DOHH2 (cell line): ENCODE measurements at regions not wholly inside any gene's neighbourhood (a gene's known extent, or its start where the extent isn't known, plus 50 kb on each side); places are given as distances from the start of the nearest gene placed in this dataset.

ENCODE experiments used
- H3F3A ChIP-seq: fragments of 200-600 bp; sonication (generic), shearing (Covaris generic); 2 replicates; pipeline ENCODE4 v1.6.0; 2016; ENCODE audit warnings: antibody characterized with exemption, mild to moderate bottlenecking; ENCODE audit not compliant: control insufficient read depth, insufficient read depth
- H3K27ac ChIP-seq: fragments of 200-600 bp; sonication (generic); 2 replicates; pipeline ENCODE4 v1.5.1; 2014; ENCODE audit warnings: low read depth, mild to moderate bottlenecking, low read length, moderate library complexity
- H3K27me3 ChIP-seq: fragments of 200-600 bp; sonication (generic); 2 replicates; pipeline ENCODE4 v1.6.1; 2014; ENCODE audit warnings: mild to moderate bottlenecking, low read length, mixed read lengths; ENCODE audit not compliant: control insufficient read depth
- H3K36me3 ChIP-seq: fragments of 200-600 bp; sonication (generic); 2 replicates; pipeline ENCODE4 v1.6.1; 2014; ENCODE audit warnings: mild to moderate bottlenecking, low read length, moderate library complexity, mixed read lengths; ENCODE audit not compliant: control insufficient read depth
- H3K4me1 ChIP-seq: fragments of 200-600 bp; sonication (generic); 2 replicates; pipeline ENCODE4 v1.6.1; 2014; ENCODE audit warnings: mild to moderate bottlenecking, low read length, mixed read lengths; ENCODE audit not compliant: control insufficient read depth
- H3K4me2 ChIP-seq: fragments of 200-600 bp; sonication (generic); 2 replicates; pipeline ENCODE4 v1.6.0; 2014; ENCODE audit warnings: mild to moderate bottlenecking, low read length, moderate library complexity
- H3K4me3 ChIP-seq: fragments of 200-600 bp; sonication (generic); 2 replicates; pipeline ENCODE4 v1.5.1; 2014; ENCODE audit warnings: mild to moderate bottlenecking, low read length, mixed read lengths
- H3K79me2 ChIP-seq: fragments of 200-600 bp; sonication (generic); 2 replicates; pipeline ENCODE4 v1.6.1; 2014; ENCODE audit warnings: mild to moderate bottlenecking, low read length, mixed read lengths; ENCODE audit not compliant: control insufficient read depth
- H3K9me2 ChIP-seq: fragments of 200-600 bp; sonication (generic); replicated peaks from 2 replicates; pipeline ENCODE4 v1.6.1; 2014; ENCODE audit warnings: mild to moderate bottlenecking, low read length, mixed read lengths; ENCODE audit not compliant: control insufficient read depth
- H3K9me3 ChIP-seq: fragments of 200-600 bp; sonication (generic); 2 replicates; pipeline ENCODE4 v1.6.1; 2014; ENCODE audit warnings: antibody characterized with exemption, low read length, mixed read lengths; ENCODE audit not compliant: control insufficient read depth, insufficient read depth
- H4K20me1 ChIP-seq: fragments of 200-600 bp; sonication (generic); 2 replicates; pipeline ENCODE4 v1.6.0; 2014; ENCODE audit warnings: low read depth, mild to moderate bottlenecking, antibody characterized with exemption, low read length, moderate library complexity; ENCODE audit not compliant: control insufficient read depth, insufficient read depth
- EZH2phosphoT487 ChIP-seq: fragments of 200-600 bp; sonication (generic); IDR thresholded peaks from 2 replicates; pipeline ENCODE4 v1.6.1; 2017; ENCODE audit warnings: borderline replicate concordance, mild to moderate bottlenecking, antibody characterized with exemption, low read length, moderate library complexity, mixed read lengths
- TF ChIP-seq, protein P1 (sequence below): fragments of 200-600 bp; sonication (generic); IDR thresholded peaks from one replicate; pipeline ENCODE4 v1.5.1; 2014; ENCODE audit warnings: antibody characterized with exemption, mild to moderate bottlenecking, low read depth, low read length; ENCODE audit not compliant: poor library complexity, severe bottlenecking

GRCh38 chr16:77662246-77662645 lies 60.1 kb upstream of the NUDT7 start:
- Histone ChIP-seq H3K9me3 (no peaks in the 10 kb centered on the region), H3K4me2 (no peak overlapping the region), H3K4me1 (no peaks in the 10 kb centered on the region), H3K9me2 (no peaks in the 10 kb centered on the region), H3K4me3 (no peak overlapping the region), H3K36me3 (no peaks in the 10 kb centered on the region), H4K20me1 (no peaks in the 10 kb centered on the region), H3F3A (no peaks in the 10 kb centered on the region), H3K27ac (no peak overlapping the region), H3K27me3 (no peaks in the 10 kb centered on the region), H3K79me2 (no peaks in the 10 kb centered on the region)
- TF ChIP-seq, protein P1, sequence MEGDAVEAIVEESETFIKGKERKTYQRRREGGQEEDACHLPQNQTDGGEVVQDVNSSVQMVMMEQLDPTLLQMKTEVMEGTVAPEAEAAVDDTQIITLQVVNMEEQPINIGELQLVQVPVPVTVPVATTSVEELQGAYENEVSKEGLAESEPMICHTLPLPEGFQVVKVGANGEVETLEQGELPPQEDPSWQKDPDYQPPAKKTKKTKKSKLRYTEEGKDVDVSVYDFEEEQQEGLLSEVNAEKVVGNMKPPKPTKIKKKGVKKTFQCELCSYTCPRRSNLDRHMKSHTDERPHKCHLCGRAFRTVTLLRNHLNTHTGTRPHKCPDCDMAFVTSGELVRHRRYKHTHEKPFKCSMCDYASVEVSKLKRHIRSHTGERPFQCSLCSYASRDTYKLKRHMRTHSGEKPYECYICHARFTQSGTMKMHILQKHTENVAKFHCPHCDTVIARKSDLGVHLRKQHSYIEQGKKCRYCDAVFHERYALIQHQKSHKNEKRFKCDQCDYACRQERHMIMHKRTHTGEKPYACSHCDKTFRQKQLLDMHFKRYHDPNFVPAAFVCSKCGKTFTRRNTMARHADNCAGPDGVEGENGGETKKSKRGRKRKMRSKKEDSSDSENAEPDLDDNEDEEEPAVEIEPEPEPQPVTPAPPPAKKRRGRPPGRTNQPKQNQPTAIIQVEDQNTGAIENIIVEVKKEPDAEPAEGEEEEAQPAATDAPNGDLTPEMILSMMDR: no peak
- TF ChIP-seq EZH2phosphoT487: no peak

DNA sequence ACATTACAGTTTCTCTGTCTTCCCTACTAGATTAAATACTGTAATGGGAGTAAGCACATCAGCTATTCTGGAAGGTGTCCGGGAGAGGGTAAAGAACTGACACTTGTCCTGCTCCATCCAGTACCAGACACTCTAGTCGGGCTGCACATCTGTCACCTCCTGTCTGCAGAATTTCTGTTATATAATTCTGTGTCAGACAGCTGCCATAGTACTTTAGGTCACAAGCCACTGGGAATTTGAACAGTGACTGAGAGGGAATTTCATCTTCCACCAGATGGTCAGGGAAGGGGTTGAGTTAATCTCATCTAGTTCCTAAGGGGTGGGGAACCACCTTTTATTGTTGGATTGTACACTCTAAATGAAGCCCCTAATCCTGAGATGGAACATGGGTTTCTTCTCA lies 58.6 kb upstream of the NUDT7 start:
- Histone ChIP-seq H3K4me1 (no peaks in the 10 kb centered on the region), H3K9me2 (no peaks in the 10 kb centered on the region), H4K20me1 (no peaks in the 10 kb centered on the region; the same call in 1 of the 2 replicates), H3K27me3 (no peaks in the 10 kb centered on the region), H3K9me3 (no peaks in the 10 kb centered on the region), H3K4me3 (no peak overlapping the region), H3K27ac (no peak overlapping the region), H3K36me3 (no peaks in the 10 kb centered on the region), H3K79me2 (no peaks in the 10 kb centered on the region), H3F3A (no peaks in the 10 kb centered on the region), H3K4me2 (no peak overlapping the region)
- TF ChIP-seq, protein P1: no peak
- TF ChIP-seq EZH2phosphoT487: no peak

DNA sequence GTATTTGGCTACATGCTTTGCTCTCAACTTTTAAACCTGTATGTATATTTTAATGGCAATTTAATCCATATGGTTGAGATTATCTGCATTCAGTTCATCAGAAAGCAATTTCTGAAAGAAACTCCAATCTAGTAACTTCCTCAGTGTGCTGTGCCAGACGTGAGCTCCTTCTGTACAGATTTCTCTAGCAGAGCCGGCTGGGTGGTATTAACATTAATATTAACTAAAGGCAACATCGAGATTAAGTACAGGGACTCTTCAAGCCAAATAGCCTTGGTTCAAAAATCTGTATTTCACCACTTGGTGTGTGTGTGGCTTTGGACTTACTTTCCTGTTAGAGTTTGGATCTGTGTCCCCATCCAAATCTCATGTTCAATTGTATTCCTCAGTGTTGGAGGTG lies 55.5 kb upstream of the NUDT7 start:
- no peak overlapping the region for H3K27ac ChIP-seq
- no peak for TF ChIP-seq EZH2phosphoT487
- TF ChIP-seq, protein P1: no peak
- no peaks in the 10 kb centered on the region for H3K79me2 ChIP-seq
- H3K27me3 ChIP-seq: no peaks in the 10 kb centered on the region
- no peak overlapping the region for H3K4me3 ChIP-seq
- no peaks in the 10 kb centered on the region for H3K36me3 ChIP-seq
- H3K4me2 ChIP-seq: no peak overlapping the region
- H3F3A ChIP-seq: no peaks in the 10 kb centered on the region
- H4K20me1 ChIP-seq: no peaks in the 10 kb centered on the region; the same call in 1 of the 2 replicates
- no peaks in the 10 kb centered on the region for H3K9me3 ChIP-seq
- no peaks in the 10 kb centered on the region for H3K4me1 ChIP-seq
- H3K9me2 ChIP-seq: no peaks in the 10 kb centered on the region

DNA sequence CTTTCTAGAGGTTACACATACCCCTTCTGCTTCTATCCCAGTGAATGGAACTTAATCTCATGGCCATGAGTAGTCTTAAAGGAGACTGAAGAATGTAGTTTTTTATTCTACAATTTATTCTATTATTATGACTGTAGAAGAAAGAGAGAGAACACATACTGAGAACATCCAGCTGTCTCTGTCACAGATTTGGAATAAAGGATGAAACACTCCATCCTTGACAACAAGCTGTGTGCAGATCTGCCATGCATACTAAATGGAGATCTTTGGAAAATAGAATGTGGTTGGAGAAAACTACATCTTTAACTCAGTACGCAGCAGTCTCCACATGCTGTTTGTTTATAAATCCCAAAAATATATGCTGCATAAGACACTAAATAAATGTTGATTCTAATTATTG lies 54.1 kb upstream of the NUDT7 start:
- H3K9me2 ChIP-seq: no peaks in the 10 kb centered on the region
- no peaks in the 10 kb centered on the region for H3F3A ChIP-seq
- no peaks in the 10 kb centered on the region for H3K36me3 ChIP-seq
- no peaks in the 10 kb centered on the region for H3K79me2 ChIP-seq
- no peak for TF ChIP-seq EZH2phosphoT487
- TF ChIP-seq, protein P1: no peak
- H3K27me3 ChIP-seq: no peaks in the 10 kb centered on the region
- no peak overlapping the region for H3K27ac ChIP-seq
- H3K4me3 ChIP-seq: no peak overlapping the region
- no peaks in the 10 kb centered on the region for H3K9me3 ChIP-seq
- no peaks in the 10 kb centered on the region for H3K4me1 ChIP-seq
- H3K4me2 ChIP-seq: no peak overlapping the region
- no peaks in the 10 kb centered on the region; the same call in 1 of the 2 replicates for H4K20me1 ChIP-seq
